Suprapubic skin (tissue), 3 donors: ENCODE measurements at regions not wholly inside any gene's neighbourhood (a gene's known extent, or its start where the extent isn't known, plus 50 kb on each side); places are given as distances from the start of the nearest gene placed in this dataset.

Experiments
- EP300 ChIP-seq: sonication (generic); formaldehyde crosslinking; IDR thresholded peaks from one replicate; pipeline ENCODE4 v1.6.1; 2017; ENCODE audit warnings: antibody characterized with exemption
- TF ChIP-seq, protein P1 (sequence below), 2 donors: fragments of 200-600 bp in 1 of 2; fragments of 450-650 bp in 1 of 2; sonication (generic) in 1 of 2; IDR thresholded peaks; one replicate each; pipeline ENCODE4 v1.5.1; 2016 to 2019; ENCODE audit warnings: antibody characterized with exemption in 2 of 2, mild to moderate bottlenecking in 1 of 2, moderate library complexity in 1 of 2

DNA sequence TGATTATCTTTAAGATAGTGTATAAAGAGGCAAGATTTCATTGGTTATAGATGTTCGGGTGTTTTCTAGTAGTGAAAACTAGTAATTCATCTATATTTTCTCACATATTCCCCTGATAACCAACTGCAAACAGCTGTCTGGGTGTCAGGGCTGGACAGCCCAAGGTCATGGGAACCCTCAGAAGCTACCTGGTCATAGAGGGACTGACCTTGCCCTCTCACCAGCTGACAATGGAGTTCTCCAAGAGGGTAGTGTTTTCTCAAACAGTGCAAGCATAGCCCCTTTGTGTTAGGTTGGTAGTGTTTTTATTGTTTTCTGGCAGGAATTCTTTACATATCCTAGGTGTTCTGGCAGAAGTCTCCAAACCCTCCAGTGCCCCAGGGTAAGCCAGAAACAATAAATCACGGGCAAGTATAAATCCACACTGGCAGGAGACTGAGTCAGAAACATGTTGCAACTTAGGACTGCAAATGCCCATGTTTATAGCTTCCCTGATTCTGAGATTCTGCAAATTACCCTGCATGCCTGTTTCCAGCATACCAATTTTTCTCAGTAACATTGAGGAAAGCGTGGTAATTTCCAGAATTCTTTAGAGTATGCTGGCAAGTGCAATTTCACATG, 82.8 kb upstream of the ATP1A1 start:
- TF ChIP-seq, protein P1, sequence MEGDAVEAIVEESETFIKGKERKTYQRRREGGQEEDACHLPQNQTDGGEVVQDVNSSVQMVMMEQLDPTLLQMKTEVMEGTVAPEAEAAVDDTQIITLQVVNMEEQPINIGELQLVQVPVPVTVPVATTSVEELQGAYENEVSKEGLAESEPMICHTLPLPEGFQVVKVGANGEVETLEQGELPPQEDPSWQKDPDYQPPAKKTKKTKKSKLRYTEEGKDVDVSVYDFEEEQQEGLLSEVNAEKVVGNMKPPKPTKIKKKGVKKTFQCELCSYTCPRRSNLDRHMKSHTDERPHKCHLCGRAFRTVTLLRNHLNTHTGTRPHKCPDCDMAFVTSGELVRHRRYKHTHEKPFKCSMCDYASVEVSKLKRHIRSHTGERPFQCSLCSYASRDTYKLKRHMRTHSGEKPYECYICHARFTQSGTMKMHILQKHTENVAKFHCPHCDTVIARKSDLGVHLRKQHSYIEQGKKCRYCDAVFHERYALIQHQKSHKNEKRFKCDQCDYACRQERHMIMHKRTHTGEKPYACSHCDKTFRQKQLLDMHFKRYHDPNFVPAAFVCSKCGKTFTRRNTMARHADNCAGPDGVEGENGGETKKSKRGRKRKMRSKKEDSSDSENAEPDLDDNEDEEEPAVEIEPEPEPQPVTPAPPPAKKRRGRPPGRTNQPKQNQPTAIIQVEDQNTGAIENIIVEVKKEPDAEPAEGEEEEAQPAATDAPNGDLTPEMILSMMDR (IDR thresholded peaks at IDR 0.05), result no peak
- TF ChIP-seq EP300, result no peak
